Natural killer cell (primary cell): ENCODE measurements at regions not wholly inside any gene's neighbourhood (a gene's known extent, or its start where the extent isn't known, plus 50 kb on each side); places are given as distances from the start of the nearest gene placed in this dataset.

Experiments
- ATAC-seq, 3 donors: fragments of 150-1000 bp in 2 of 3; fragments of 200-7000 bp in 1 of 3; cut with Tn5 transposase; 1 replicate in 1 of 3; 2 replicates in 2 of 3; pipeline ENCODE4 v1.10.0; 2021; ENCODE audit warnings: mild to moderate bottlenecking in 2 of 3, moderate library complexity in 2 of 3
- DNase-seq, 2 donors: peaks; one replicate each; pipeline versions ENCODE4 v3.0.0 to v3.0.0-alpha.2; 2013 to 2021; ENCODE audit warnings: mixed read lengths in 1 of 2
- H3K27ac ChIP-seq: one replicate; pipeline ENCODE4 v1.5.1; 2013; ENCODE audit warnings: mild to moderate bottlenecking, low read length
- H3K27me3 ChIP-seq: one replicate; pipeline ENCODE4 v1.6.1; 2013; ENCODE audit warnings: low read length; ENCODE audit not compliant: control insufficient read depth, insufficient read depth
- H3K36me3 ChIP-seq: one replicate; pipeline ENCODE4 v1.6.1; 2013; ENCODE audit warnings: low read length; ENCODE audit not compliant: control insufficient read depth, insufficient read depth
- H3K4me1 ChIP-seq: one replicate; pipeline ENCODE4 v1.6.1; 2013; ENCODE audit warnings: low read length; ENCODE audit not compliant: control insufficient read depth, insufficient read depth
- H3K4me3 ChIP-seq: one replicate; pipeline ENCODE4 v1.5.1; 2013; ENCODE audit warnings: low read length
- H3K9me3 ChIP-seq: one replicate; pipeline ENCODE4 v1.6.1; 2013; ENCODE audit warnings: low read length; ENCODE audit not compliant: control insufficient read depth, insufficient read depth
- H3K27ac Mint-ChIP-seq, 2 donors: one replicate each; pipeline ENCODE4 v1.8.0; 2022; ENCODE audit warnings: mild to moderate bottlenecking in 2 of 2, mixed read lengths in 2 of 2, moderate library complexity in 1 of 2
- H3K27me3 Mint-ChIP-seq, 2 donors: one replicate each; pipeline ENCODE4 v1.8.0; 2022; ENCODE audit warnings: low read depth in 2 of 2, mixed read lengths in 2 of 2
- H3K36me3 Mint-ChIP-seq: one replicate; pipeline ENCODE4 v1.8.0; 2022; ENCODE audit warnings: mixed read lengths
- H3K4me1 Mint-ChIP-seq, 2 donors: one replicate each; pipeline ENCODE4 v1.8.0; 2022; ENCODE audit warnings: mixed read lengths in 2 of 2
- H3K4me3 Mint-ChIP-seq: one replicate; pipeline ENCODE4 v1.8.0; 2022; ENCODE audit warnings: mild to moderate bottlenecking, moderate library complexity, mixed read lengths
- H3K9me3 Mint-ChIP-seq, 2 donors: one replicate each; pipeline ENCODE4 v1.8.0; 2022; ENCODE audit warnings: mixed read lengths in 2 of 2
- WGBS: methylation state at CpG from one replicate; pipeline ENCODE4 v1.1.7; 2013; ENCODE audit warnings: missing lambda C conversion rate; ENCODE audit not compliant: insufficient coverage; 5-methylcytosine and 5-hydroxymethylcytosine counted together
- intact Hi-C: fragments of 100-400 bp; cut with micrococcal nuclease; formaldehyde crosslinking; loops from one replicate; pipeline ENCODE4 v1.14.2; 2022
- TF ChIP-seq, protein P1 (sequence below): fragments of 200-600 bp; IDR thresholded peaks from one replicate; pipeline ENCODE4 v1.8.0; 2022; ENCODE audit warnings: antibody characterized with exemption

DNA sequence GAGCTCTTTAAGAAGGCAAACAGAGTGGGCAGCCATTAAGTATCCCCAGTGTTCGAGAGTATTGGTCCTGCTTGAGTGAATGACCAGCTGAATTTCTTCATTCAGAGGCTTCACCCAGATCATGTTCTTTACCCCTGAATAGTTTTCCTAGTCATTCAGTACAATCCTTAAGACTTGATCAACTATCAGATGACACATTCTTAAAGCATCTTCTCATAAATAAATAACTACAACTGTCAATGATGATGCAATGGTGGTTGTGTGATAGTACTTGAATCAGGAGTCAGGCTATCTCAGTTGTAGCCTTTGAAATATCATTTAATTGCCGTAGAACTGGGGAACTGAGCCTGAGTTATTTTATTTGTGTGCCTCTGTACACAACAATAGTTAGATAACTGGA, 416.8 kb upstream of the CCL2 start:
- 84% methylated on average over 2 of the region's 2 CpGs for WGBS
- H3K27ac ChIP-seq = no peak overlapping the region
- no peaks in the 10 kb centered on the region for H3K4me1 Mint-ChIP-seq
- DNase-seq (no peak), ATAC-seq (no peak)
- H3K36me3 Mint-ChIP-seq = no peaks in the 10 kb centered on the region
- no peak overlapping the region for H3K27ac Mint-ChIP-seq
- H3K4me3 ChIP-seq = no peak overlapping the region
- no peaks in the 10 kb centered on the region for H3K9me3 Mint-ChIP-seq
- no peaks in the 10 kb centered on the region for H3K27me3 ChIP-seq
- no peak overlapping the region for H3K4me3 Mint-ChIP-seq
- intact Hi-C loops = no loop called here
- H3K27me3 Mint-ChIP-seq = peaks cover 14 to 18% of the 10 kb centered on the region in 2 donors
- no peaks in the 10 kb centered on the region for H3K9me3 ChIP-seq
- no peaks in the 10 kb centered on the region for H3K4me1 ChIP-seq
- H3K36me3 ChIP-seq = no peaks in the 10 kb centered on the region
- TF ChIP-seq, protein P1, sequence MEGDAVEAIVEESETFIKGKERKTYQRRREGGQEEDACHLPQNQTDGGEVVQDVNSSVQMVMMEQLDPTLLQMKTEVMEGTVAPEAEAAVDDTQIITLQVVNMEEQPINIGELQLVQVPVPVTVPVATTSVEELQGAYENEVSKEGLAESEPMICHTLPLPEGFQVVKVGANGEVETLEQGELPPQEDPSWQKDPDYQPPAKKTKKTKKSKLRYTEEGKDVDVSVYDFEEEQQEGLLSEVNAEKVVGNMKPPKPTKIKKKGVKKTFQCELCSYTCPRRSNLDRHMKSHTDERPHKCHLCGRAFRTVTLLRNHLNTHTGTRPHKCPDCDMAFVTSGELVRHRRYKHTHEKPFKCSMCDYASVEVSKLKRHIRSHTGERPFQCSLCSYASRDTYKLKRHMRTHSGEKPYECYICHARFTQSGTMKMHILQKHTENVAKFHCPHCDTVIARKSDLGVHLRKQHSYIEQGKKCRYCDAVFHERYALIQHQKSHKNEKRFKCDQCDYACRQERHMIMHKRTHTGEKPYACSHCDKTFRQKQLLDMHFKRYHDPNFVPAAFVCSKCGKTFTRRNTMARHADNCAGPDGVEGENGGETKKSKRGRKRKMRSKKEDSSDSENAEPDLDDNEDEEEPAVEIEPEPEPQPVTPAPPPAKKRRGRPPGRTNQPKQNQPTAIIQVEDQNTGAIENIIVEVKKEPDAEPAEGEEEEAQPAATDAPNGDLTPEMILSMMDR = no peak

DNA sequence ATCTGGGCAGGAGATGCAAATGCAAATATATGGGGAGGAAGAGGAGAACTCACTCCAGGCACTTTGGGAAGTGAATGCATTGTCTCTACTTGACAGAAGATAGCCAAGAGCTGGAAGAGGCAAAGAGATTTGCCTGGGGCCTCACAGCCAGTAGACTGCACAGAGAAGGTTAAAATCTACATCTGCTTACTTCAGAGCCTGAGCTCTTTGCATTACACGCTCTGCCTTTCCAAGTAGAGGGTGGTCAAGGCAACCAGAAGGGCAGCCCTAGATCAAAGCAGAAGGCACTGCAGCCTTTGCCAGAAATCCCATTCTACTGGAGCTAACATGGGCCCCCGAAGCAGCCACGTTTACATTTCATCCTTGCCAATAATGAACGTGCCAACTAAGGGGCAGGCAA, 407.2 kb upstream of the CCL2 start:
- Histone ChIP-seq H3K4me3 (no peak overlapping the region), H3K4me1 (no peaks in the 10 kb centered on the region), H3K27ac (no peak overlapping the region), H3K9me3 (no peaks in the 10 kb centered on the region), H3K27me3 (no peaks in the 10 kb centered on the region), H3K36me3 (no peaks in the 10 kb centered on the region)
- 64% methylated on average over 4 of the region's 4 CpGs for WGBS
- intact Hi-C loops = no loop called here
- Mint-ChIP-seq H3K4me3 (no peak overlapping the region), H3K36me3 (no peaks in the 10 kb centered on the region), H3K27ac (no peak overlapping the region), H3K27me3 (peaks cover 10 to 11% of the 10 kb centered on the region in 2 donors), H3K9me3 (no peaks in the 10 kb centered on the region), H3K4me1 (no peaks in the 10 kb centered on the region)
- ATAC-seq = no peak
- TF ChIP-seq, protein P1 = no peak
- DNase-seq = no peak

DNA sequence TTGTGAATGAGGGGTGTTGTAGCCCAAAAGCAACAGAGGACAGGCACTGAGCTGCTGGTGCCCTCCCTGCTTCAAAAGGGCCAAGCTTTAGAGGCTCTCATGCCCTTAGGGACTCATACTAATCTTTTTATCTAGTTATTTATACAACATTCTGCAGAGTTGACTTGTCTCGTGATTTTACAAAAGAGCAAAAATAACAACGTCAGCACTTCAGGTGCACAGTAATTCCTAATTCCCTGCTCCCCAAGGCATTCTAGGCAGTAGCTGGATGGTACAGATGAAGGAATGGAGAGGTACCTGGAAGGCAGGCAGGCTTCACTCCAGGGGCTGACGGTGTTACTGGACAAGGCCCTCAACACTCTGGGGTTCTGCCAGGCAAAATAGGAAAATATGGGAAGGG, 406.7 kb upstream of the CCL2 start:
- no peak for ATAC-seq
- no peaks in the 10 kb centered on the region for H3K36me3 ChIP-seq
- Mint-ChIP-seq H3K27me3 (peaks cover 10 to 11% of the 10 kb centered on the region in 2 donors), H3K4me3 (no peak overlapping the region), H3K9me3 (no peaks in the 10 kb centered on the region), H3K27ac (no peak overlapping the region), H3K36me3 (no peaks in the 10 kb centered on the region), H3K4me1 (no peaks in the 10 kb centered on the region)
- H3K4me1 ChIP-seq = no peaks in the 10 kb centered on the region
- H3K9me3 ChIP-seq = no peaks in the 10 kb centered on the region
- TF ChIP-seq, protein P1 = no peak
- H3K27me3 ChIP-seq = no peaks in the 10 kb centered on the region
- H3K4me3 ChIP-seq = no peak overlapping the region
- intact Hi-C loops = no loop called here
- WGBS = 82% methylated on average over 3 of the region's 3 CpGs
- DNase-seq = no peak
- no peak overlapping the region for H3K27ac ChIP-seq

DNA sequence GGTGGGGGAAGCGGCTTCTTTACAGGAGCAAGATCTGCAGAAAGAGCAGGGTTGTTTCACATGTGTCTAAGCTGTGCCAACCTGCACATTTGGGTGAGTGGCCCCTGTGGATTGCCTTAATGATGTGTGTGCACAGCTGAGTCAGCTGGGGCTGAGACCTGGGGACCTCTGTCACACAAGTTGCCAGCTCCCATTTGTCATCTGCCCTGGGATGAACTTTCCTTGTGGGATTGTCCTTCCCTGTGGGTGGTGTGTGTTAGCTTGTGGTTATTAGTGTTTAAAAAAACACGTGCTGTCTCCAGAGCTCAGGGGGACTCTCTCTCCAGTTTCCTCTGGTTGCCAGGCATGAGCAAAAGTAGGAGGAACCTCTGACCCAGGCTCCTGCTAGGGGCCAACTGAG, 400.5 kb upstream of the CCL2 start:
- H3K9me3 Mint-ChIP-seq = no peaks in the 10 kb centered on the region
- TF ChIP-seq, protein P1 = no peak
- H3K4me1 Mint-ChIP-seq = no peaks in the 10 kb centered on the region
- no peaks in the 10 kb centered on the region for H3K36me3 ChIP-seq
- intact Hi-C loops = no loop called here
- no peaks in the 10 kb centered on the region for H3K4me1 ChIP-seq
- H3K27ac Mint-ChIP-seq = no peak overlapping the region
- no peak overlapping the region for H3K27ac ChIP-seq
- H3K4me3 Mint-ChIP-seq = no peak overlapping the region
- H3K36me3 Mint-ChIP-seq = no peaks in the 10 kb centered on the region
- H3K27me3 ChIP-seq = no peaks in the 10 kb centered on the region
- no peak overlapping the region for H3K4me3 ChIP-seq
- peaks cover 15 to 25% of the 10 kb centered on the region in 2 donors for H3K27me3 Mint-ChIP-seq
- no peaks in the 10 kb centered on the region for H3K9me3 ChIP-seq
- ATAC-seq = no peak
- WGBS = 57% methylated on average over 2 of the region's 2 CpGs
- DNase-seq = no peak
